ENCODE measurements at regions not wholly inside any gene's neighbourhood (a gene's known extent, or its start where the extent isn't known, plus 50 kb on each side); places are given as distances from the start of the nearest gene placed in this dataset.
"Not testable (repeated sequence)": the region's sequence is repeated elsewhere in the genome, so short reads cannot be mapped to it uniquely, and the experiment has no call there.

DNA sequence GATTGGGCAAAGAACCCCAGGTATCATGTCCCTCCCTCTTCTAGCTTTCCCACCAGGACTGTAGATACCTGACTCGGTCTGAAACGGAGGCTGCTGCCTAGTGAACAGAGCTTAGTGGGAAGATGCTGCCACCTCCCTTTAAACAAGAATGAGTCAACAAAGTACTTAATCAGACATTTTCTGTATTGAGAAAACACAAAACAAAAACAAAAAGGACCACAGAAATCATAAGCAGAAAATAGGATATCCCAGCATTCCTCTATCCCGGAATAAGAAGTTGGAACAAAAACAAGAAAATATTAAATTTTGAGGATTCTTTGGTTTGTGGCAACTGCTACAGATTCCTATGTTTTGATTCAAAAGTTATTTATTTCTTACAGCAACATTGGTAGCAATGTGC is 51.7 kb upstream of the COL8A1 start:
- DNase-seq (ENCODE audit: low spot score) = no peak

DNA sequence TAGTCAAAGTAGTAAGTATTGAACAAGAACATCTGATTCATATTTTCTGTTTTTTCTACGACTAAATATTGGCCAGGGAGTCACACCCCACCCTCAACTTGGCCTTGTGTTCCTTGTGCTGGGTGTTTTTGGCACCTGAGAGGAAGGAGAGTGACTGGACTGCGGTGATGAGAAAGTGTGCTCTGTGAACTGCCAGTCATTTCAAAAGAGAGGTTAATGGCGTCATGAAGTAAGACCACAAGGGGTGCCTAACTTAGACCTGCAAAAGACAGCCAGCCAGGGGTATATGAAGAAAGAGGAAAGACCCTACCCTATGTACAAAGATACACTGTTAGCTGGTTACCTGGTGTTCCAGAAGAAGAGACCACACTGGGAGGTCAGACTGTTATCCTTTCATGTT is 58.4 kb upstream of the COL8A1 start:
- no peak for DNase-seq (ENCODE audit: low spot score)

DNA sequence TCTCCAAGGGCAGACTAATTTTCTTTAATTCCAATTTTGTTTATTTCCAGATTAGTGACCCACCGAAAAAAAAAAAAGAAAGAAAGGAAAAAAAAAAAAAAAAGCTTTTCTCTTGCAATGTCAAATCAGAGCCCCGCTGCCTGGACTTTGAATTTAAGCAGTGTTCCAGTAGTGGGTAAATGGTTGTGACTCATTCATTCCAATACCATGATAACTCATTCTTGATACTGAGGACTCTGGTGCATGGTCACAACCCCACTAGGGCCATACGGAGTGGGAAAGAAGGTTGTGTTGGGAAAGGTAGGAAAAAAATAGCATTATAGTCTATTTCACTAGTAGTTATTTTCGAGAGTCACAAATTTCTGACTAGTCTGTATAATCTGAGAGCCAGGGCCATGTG is 59.1 kb upstream of the COL8A1 start:
- no peak for DNase-seq (ENCODE audit: low spot score)

- DNase-seq (ENCODE audit: low spot score) = no peak
Observed at GRCh38 chr3:99578339-99578970, 59.9 kb upstream of the COL8A1 start.

GRCh38 chr3:99576904-99577559 is 61.4 kb upstream of the COL8A1 start:
- no peak for DNase-seq (ENCODE audit: low spot score)

DNA sequence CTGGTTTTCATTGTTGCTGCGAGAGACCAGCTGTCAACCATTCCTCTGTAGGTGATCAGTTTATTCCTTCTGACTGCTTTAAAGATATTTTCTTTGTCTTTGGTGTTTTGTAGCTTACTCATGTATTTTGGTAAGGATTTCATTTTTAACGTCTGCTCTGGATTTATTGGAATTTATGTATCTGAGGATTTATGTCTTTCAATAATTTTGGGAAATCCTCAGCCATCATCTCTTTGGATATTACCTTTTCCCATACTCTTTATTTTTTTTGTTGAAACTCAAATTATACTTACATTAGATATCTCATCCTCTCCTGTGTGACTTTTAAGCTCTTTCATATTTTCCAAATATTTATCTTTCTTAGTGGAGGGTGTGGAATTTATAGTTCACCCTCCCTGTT is 62.7 kb upstream of the COL8A1 start:
- no peak for DNase-seq (ENCODE audit: low spot score)

GRCh38 chr3:99570061-99570460 is 68.3 kb upstream of the COL8A1 start:
- no peak for DNase-seq (ENCODE audit: low spot score)

GRCh38 chr3:99568663-99569335 is 69.6 kb upstream of the COL8A1 start:
- DNase-seq (ENCODE audit: low spot score) = no peak

- no peak for DNase-seq (ENCODE audit: low spot score)
Observed at GRCh38 chr3:99565331-99565730, 73.1 kb upstream of the COL8A1 start.

DNA sequence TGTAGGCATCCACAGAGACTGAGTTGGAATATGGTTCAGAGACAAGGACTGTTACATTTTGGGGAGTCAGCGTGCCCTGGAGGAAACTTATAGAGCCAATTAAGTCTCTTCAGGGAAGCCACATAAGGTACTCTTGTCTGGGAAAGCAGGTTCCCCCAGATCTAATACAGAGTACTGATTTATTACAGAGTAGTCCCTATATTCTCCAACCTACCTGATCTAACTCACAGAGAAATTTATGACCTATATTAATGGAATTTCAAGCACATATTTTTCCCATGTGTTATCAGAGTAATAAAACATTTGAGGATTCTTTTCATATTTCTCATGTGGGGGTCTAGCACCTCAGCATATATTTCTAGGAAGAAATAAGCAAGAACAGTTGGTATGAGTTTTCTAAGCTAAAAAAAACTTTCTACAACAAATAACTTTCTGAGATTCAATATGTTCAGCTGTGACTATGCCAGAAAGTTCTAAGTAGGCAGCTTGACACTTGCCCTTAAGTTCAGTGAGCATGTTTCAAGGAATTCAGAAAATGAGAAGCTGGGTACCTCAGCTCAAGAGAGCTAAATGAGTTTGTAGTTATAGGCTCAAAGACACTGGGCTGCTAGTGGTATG is 75.3 kb upstream of the COL8A1 start:
- no peak for DNase-seq (ENCODE audit: low spot score)

GRCh38 chr3:99562138-99562537 is 76.3 kb upstream of the COL8A1 start:
- DNase-seq (ENCODE audit: low spot score) = no peak

DNA sequence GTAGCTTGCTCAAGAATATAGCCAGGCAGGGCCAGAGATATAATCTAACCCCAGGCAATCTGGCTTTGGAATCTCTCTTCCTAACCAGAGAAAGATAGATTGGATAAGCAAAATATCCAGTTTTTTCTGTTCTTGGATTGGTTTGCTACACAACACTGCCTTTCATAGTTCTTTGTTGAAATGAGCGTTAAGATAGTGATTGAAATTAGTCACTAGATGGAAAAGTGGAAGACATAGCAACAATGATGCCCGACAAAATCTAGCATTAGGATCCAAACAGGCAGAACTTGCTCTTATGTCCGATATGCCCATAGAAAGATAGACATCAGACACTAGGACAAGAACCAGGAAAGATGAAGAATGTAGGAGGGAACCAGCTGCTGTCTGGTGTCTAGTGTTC is 77.3 kb upstream of the COL8A1 start:
- no peak for DNase-seq (ENCODE audit: low spot score)

- DNase-seq (ENCODE audit: low spot score) = no peak
Observed at GRCh38 chr3:99559196-99559595, 79.2 kb upstream of the COL8A1 start.

DNA sequence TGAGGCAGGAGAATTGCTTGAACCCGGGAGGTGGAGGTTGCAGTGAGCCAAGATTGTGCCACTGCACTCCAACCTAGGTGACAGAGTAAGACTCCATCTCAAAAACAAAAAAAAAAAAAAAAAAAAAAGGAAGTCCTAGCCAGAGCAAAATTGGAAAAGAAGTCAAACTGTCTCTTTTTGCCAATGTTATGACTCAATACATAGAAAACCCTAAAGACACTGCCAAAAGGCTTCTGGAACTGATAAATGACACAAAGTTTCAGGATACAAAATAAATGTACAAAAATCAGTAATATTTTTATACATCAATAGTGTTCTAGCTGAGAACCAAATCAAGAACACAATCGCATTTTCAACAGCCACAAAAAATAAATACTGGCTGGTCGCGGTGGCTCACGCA is 82.5 kb upstream of the COL8A1 start:
- not testable (repeated sequence) for DNase-seq (ENCODE audit: low spot score)

GRCh38 chr3:99551520-99551919 is 86.9 kb upstream of the COL8A1 start:
- no peak for DNase-seq (ENCODE audit: low spot score)

- DNase-seq (ENCODE audit: low spot score) = no peak
Observed at GRCh38 chr3:99549957-99550603, 88.3 kb upstream of the COL8A1 start.

DNA sequence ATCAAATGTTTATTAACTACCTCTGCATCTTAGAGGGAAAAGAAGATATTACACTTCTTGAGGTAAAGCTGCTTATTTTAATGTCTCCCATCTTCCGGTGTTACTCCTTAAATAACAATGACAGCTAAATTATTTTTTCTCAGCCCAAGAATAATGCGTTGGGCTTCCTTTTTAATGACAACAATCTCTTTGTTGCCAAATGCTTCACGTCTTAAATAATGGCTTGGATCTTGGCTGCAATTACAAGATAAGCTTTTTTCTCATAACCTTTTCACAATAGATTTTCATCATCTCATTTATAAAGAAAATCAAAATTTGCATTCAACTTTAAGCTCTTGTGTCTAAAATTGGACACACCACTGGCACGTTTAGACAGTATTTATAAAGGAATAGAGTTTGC is 89.2 kb upstream of the COL8A1 start:
- DNase-seq (ENCODE audit: low spot score) = no peak

DNA sequence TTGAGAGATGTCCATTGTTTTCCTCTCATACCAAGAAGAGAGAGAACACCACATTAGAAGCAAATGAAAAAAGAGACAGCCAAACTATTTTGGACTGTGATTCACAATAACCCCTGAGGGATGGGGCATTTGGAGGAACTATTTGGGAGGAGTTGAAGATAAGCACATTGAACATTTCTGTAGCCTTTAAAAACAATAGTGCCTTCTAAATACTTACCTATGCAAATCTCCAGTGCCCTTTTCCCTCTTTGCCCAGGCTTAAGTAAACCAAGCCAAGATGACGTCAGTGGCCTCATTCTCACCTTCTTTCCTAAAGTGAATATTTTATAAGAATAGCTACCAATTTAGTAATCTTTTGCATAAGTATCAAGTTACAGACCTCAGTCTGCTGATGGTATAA is 89.7 kb upstream of the COL8A1 start:
- DNase-seq (ENCODE audit: low spot score) = no peak

DNA sequence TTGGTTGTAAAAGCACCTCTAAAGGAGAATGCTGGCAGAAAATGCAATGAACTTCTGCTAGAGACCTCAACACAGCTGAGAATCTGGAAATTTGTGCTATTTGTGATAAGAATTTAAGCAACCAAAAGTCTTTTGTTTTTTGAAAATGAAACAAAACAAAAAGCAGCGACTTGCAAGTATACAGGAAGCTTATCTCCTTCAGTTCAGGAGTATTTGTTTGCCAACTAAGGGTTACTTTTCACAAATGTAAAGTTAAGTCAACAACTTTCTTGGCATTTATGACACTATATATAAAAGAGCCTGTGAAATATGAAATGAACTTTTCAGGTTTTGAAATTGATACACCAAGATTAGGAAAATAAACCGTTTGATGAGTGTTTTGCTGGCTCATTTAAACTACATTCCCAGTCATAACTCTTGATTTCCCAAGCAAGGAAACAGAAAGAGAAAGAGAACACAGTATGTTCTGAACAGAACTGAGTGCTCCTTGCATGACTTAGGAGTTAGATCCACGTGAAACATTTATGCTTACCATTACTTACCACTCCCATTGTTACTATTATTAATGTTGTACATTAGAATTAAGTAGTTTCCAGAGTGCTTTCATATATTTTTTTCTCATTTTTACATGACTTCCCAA is 92.3 kb upstream of the COL8A1 start:
- DNase-seq (ENCODE audit: low spot score) = no peak

- no peak for DNase-seq (ENCODE audit: low spot score)
Observed at GRCh38 chr3:99544786-99545281, 93.6 kb upstream of the COL8A1 start.

GRCh38 chr3:99543796-99544195 is 94.6 kb upstream of the COL8A1 start:
- no peak for DNase-seq (ENCODE audit: low spot score)
